Type B pancreatic cell (in vitro differentiated cells): ENCODE measurements at regions not wholly inside any gene's neighbourhood (a gene's known extent, or its start where the extent isn't known, plus 50 kb on each side); places are given as distances from the start of the nearest gene placed in this dataset.

Experiments
- DNase-seq: peaks from one replicate; pipeline ENCODE4 v3.0.0; 2021; ENCODE audit warnings: mixed read lengths; ENCODE audit not compliant: unreplicated experiment; ENCODE audit errors: extremely low spot score
- H3K27ac Mint-ChIP-seq: 2 replicates; pipeline ENCODE4 v1.8.0; 2021; ENCODE audit warnings: mild to moderate bottlenecking, mixed read lengths
- H3K27me3 Mint-ChIP-seq: 2 replicates; pipeline ENCODE4 v1.8.0; 2021; ENCODE audit warnings: mixed read lengths
- H3K36me3 Mint-ChIP-seq: 2 replicates; pipeline ENCODE4 v1.8.0; 2021; ENCODE audit warnings: mixed read lengths
- H3K4me1 Mint-ChIP-seq: one replicate; pipeline ENCODE4 v1.8.0; 2021; ENCODE audit warnings: mixed read lengths; ENCODE audit not compliant: unreplicated experiment
- H3K4me3 Mint-ChIP-seq: 2 replicates; pipeline ENCODE4 v1.8.0; 2021; ENCODE audit warnings: mild to moderate bottlenecking, mixed read lengths
- H3K9me3 Mint-ChIP-seq: 2 replicates; pipeline ENCODE4 v1.8.0; 2021; ENCODE audit warnings: mixed read lengths
- TF ChIP-seq, protein P1 (sequence below): fragments of 200-600 bp; sonication (generic); conservative IDR thresholded peaks from 2 replicates; pipeline ENCODE4 v1.5.0; 2021; ENCODE audit warnings: antibody characterized with exemption, mild to moderate bottlenecking

DNA sequence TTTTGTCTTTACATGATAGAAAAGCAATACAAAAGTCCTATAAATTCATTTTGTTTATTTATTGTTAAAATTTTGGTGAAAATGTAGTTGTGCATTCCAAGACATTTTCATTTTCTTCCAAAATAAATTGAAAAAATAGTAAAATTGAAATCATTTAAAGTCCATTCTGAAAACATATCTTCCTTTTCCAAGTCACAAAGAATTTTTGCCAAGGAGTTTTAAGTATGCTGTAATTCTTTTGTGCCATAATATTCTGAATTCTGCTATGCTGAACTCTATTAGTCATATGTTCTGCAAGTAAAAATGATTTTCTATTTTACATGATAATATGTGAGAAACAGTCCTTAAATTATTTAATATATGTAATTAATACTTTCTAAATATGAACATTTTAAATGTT lies 879.6 kb upstream of the SLC10A2 start:
- Mint-ChIP-seq H3K27me3 (no peaks in the 10 kb centered on the region), H3K27ac (no peak overlapping the region), H3K4me1 (peaks cover 4% of the 10 kb centered on the region), H3K4me3 (no peak overlapping the region), H3K9me3 (peaks cover 7% of the 10 kb centered on the region), H3K36me3 (no peaks in the 10 kb centered on the region)
- TF ChIP-seq, protein P1, sequence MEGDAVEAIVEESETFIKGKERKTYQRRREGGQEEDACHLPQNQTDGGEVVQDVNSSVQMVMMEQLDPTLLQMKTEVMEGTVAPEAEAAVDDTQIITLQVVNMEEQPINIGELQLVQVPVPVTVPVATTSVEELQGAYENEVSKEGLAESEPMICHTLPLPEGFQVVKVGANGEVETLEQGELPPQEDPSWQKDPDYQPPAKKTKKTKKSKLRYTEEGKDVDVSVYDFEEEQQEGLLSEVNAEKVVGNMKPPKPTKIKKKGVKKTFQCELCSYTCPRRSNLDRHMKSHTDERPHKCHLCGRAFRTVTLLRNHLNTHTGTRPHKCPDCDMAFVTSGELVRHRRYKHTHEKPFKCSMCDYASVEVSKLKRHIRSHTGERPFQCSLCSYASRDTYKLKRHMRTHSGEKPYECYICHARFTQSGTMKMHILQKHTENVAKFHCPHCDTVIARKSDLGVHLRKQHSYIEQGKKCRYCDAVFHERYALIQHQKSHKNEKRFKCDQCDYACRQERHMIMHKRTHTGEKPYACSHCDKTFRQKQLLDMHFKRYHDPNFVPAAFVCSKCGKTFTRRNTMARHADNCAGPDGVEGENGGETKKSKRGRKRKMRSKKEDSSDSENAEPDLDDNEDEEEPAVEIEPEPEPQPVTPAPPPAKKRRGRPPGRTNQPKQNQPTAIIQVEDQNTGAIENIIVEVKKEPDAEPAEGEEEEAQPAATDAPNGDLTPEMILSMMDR: no peak
- no peak for DNase-seq

DNA sequence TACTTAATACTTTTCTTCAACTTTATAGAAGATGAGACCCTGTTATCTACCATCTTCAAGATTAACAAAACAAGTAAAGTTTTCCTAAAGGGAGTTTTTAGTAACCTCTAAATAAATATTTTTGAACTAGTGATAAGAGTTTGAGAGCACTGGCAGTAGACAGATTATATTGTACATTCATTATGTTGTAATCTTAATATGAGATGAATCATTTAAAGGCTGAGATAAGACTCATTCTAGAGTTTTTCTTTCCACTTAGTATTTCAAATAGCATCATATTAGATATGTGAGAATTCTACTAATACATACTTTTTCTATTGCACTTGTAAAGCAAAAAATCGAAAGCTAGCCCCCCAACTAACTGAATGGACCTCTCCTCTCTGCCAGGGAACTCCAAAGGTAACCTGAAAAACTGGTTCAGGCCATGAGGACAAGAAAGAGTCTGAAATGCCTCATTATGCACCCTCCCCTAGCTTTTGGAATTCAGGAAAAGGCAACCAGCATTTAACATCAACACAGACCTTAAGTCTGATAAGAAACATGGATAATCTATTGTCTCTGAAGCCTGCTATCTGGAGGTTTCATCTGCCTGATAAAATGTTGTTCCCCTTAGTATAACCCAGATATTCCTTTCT lies 875.4 kb upstream of the SLC10A2 start:
- Mint-ChIP-seq H3K36me3 (no peaks in the 10 kb centered on the region), H3K27me3 (no peaks in the 10 kb centered on the region), H3K4me1 (peaks cover 4% of the 10 kb centered on the region), H3K4me3 (no peak overlapping the region), H3K27ac (no peak overlapping the region), H3K9me3 (peaks cover 7% of the 10 kb centered on the region)
- TF ChIP-seq, protein P1: no peak
- DNase-seq: no peak

DNA sequence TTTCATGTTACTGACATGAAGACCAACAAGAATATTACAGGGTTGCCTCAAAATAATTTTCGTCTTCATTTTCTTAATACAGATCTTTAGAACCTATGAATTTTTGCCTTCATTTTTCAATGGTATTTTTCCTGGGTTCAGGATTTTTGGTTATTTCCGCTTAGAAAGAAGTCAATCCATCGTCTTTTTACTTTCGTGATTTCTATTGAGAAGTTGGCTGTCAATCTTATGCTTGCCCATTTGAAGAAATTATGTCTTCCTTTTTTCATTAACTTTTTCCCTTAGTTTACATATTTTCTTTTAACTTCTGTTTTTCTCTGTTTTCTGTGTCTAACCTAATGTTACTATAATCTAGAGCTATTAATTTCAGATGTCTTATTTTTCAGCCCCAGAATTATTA lies 868.9 kb upstream of the SLC10A2 start:
- Mint-ChIP-seq H3K4me3 (no peak overlapping the region), H3K36me3 (peaks cover 4% of the 10 kb centered on the region), H3K4me1 (peaks cover 4% of the 10 kb centered on the region), H3K9me3 (peaks cover 6% of the 10 kb centered on the region), H3K27me3 (no peaks in the 10 kb centered on the region), H3K27ac (no peak overlapping the region)
- TF ChIP-seq, protein P1: no peak
- DNase-seq: no peak

DNA sequence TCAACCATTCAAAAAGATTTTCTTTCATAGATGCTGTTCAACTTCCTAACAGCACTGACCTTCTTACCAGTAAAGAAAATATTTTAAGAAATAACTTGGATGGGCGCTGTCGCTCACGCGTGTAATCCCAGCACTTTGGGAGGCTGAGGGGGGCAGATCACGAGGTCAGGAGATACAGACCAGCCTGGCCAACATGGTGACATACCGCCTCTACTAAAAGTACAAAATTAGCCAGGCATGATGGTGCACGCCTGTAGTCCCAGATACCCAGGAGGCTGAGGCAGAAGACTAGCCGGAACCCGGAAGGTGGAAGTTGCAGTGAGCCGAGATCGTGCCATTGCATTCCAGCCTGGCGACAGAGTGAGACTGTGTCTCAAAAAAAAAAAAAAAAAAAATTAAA lies 865.7 kb upstream of the SLC10A2 start:
- no peak overlapping the region for H3K4me3 Mint-ChIP-seq
- TF ChIP-seq, protein P1: no peak
- no peak overlapping the region for H3K27ac Mint-ChIP-seq
- peaks cover 4% of the 10 kb centered on the region for H3K4me1 Mint-ChIP-seq
- H3K9me3 Mint-ChIP-seq: peaks cover 6% of the 10 kb centered on the region
- H3K36me3 Mint-ChIP-seq: peaks cover 4% of the 10 kb centered on the region
- no peaks in the 10 kb centered on the region for H3K27me3 Mint-ChIP-seq
- DNase-seq: no peak

DNA sequence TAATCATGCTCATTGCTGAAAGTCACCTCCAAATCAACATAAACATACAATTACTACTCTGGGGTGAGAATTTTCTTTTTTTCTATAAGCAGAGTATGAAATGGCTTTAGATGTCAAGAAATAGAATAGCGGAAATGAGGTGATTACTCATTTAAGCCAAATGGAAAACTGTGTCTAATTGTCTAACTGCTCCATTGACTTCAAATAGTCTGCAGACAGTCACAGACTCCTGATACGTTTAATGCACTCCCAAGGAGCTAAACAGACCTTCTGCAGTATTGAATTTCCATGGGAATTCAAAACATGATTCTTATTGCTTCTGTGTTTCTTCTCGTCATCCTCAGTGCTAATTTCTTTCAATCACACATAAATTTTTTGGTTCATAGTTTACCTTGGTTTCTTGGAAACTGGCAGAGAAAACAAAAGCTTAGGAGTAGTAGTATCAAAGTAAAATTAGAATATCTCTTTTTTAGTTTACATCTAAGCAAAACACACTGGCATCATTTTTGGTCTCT lies 865.2 kb upstream of the SLC10A2 start:
- no peaks in the 10 kb centered on the region for H3K27me3 Mint-ChIP-seq
- H3K4me3 Mint-ChIP-seq: no peak overlapping the region
- peaks cover 4% of the 10 kb centered on the region for H3K36me3 Mint-ChIP-seq
- H3K27ac Mint-ChIP-seq: no peak overlapping the region
- DNase-seq: no peak
- peaks cover 6% of the 10 kb centered on the region for H3K9me3 Mint-ChIP-seq
- H3K4me1 Mint-ChIP-seq: peaks cover 4% of the 10 kb centered on the region
- TF ChIP-seq, protein P1: no peak

DNA sequence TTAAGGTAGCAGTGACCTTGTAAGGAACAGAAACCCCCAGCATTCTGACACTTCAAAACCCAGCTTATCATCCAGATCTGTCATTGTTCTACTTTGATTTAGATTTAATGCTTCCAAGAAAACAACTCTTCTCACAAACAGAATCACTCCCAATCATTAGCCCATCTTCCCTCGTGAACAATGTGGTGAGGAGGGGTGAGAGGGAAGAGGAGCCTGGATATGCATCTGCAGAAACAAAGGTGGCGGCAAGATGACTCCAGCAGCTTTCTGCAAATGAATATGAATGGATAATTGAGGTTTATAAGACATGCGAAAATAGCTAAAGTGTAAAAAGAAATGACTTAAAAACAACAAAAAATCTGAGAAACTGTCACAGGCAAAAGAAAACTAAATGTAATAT lies 859.9 kb upstream of the SLC10A2 start:
- H3K36me3 Mint-ChIP-seq: no peaks in the 10 kb centered on the region
- no peak for DNase-seq
- no peaks in the 10 kb centered on the region for H3K4me1 Mint-ChIP-seq
- H3K27me3 Mint-ChIP-seq: no peaks in the 10 kb centered on the region
- no peak overlapping the region for H3K4me3 Mint-ChIP-seq
- peaks cover 4% of the 10 kb centered on the region for H3K9me3 Mint-ChIP-seq
- TF ChIP-seq, protein P1: no peak
- H3K27ac Mint-ChIP-seq: no peak overlapping the region
